ENCODE measurements at regions not wholly inside any gene's neighbourhood (a gene's known extent, or its start where the extent isn't known, plus 50 kb on each side); places are given as distances from the start of the nearest gene placed in this dataset.

GRCh38 chr1:234683861-234684632 is 74.1 kb upstream of the IRF2BP2 start:
- no peak for DNase-seq

- no peak for DNase-seq
These were observed 73.3 kb upstream of the IRF2BP2 start for GRCh38 chr1:234683127-234683860.

- DNase-seq: no peak
These were observed 72.0 kb upstream of the IRF2BP2 start for GRCh38 chr1:234681990-234682389.

GRCh38 chr1:234681065-234681464 is 71.1 kb upstream of the IRF2BP2 start:
- DNase-seq: no peak

- no peak for DNase-seq
These were observed 70.4 kb upstream of the IRF2BP2 start for GRCh38 chr1:234680331-234680904.

- peak; percentile 41 for DNase-seq
These were observed 66.2 kb upstream of the IRF2BP2 start for GRCh38 chr1:234676103-234676594.

GRCh38 chr1:234675572-234675971 is 65.6 kb upstream of the IRF2BP2 start:
- no peak for DNase-seq

- no peak for DNase-seq
These were observed 65.0 kb upstream of the IRF2BP2 start for GRCh38 chr1:234675006-234675405.

- DNase-seq: no peak
These were observed 64.3 kb upstream of the IRF2BP2 start for GRCh38 chr1:234674218-234674815.

- DNase-seq: no peak
These were observed 62.6 kb upstream of the IRF2BP2 start for GRCh38 chr1:234672349-234673135.

- DNase-seq: no peak
These were observed 61.1 kb upstream of the IRF2BP2 start for GRCh38 chr1:234670967-234671626.

GRCh38 chr1:234669499-234669898 is 59.5 kb upstream of the IRF2BP2 start:
- no peak for DNase-seq

- no peak for DNase-seq
These were observed 58.6 kb upstream of the IRF2BP2 start for GRCh38 chr1:234668577-234668955.

GRCh38 chr1:234667600-234668576 is 57.9 kb upstream of the IRF2BP2 start:
- no peak for DNase-seq

GRCh38 chr1:234666761-234667160 is 56.8 kb upstream of the IRF2BP2 start:
- no peak for DNase-seq

GRCh38 chr1:234665975-234666605 is 56.1 kb upstream of the IRF2BP2 start:
- DNase-seq: no peak

GRCh38 chr1:234662148-234662547 is 52.2 kb upstream of the IRF2BP2 start:
- DNase-seq: no peak

- no peak for DNase-seq
These were observed 51.4 kb upstream of the IRF2BP2 start for GRCh38 chr1:234661317-234661928.

- no peak for DNase-seq
These were observed 50.7 kb upstream of the IRF2BP2 start for GRCh38 chr1:234660536-234661316.

Data from effector CD8-positive, alpha-beta T cell (primary cell).